ACC112 (cell line): ENCODE measurements at regions not wholly inside any gene's neighbourhood (a gene's known extent, or its start where the extent isn't known, plus 50 kb on each side); places are given as distances from the start of the nearest gene placed in this dataset.
"Not testable (repeated sequence)": the region's sequence is repeated elsewhere in the genome, so short reads cannot be mapped to it uniquely, and the experiment has no call there.

Experiments used
- H2AFZ ChIP-seq: fragments of 200-600 bp; sonication (generic); one replicate; pipeline ENCODE4 v1.6.0; 2017; ENCODE audit warnings: antibody characterized with exemption, low read length; ENCODE audit not compliant: unreplicated experiment
- H3K27ac ChIP-seq: fragments of 200-600 bp; sonication (generic); 2 replicates; pipeline ENCODE4 v1.5.1; 2014; ENCODE audit warnings: low read depth, mild to moderate bottlenecking, antibody characterized with exemption, low read length, moderate library complexity
- H3K27me3 ChIP-seq: fragments of 200-600 bp; sonication (generic); 2 replicates; pipeline ENCODE4 v1.6.1; 2014; ENCODE audit warnings: mild to moderate bottlenecking, antibody characterized with exemption, low read length, moderate library complexity, mixed read lengths; ENCODE audit not compliant: insufficient read depth
- H3K36me3 ChIP-seq: fragments of 200-600 bp; sonication (generic); 2 replicates; pipeline ENCODE4 v1.6.1; 2016; ENCODE audit warnings: mild to moderate bottlenecking, antibody characterized with exemption, low read length, moderate library complexity, mixed read lengths; ENCODE audit not compliant: insufficient read depth
- H3K4me1 ChIP-seq: fragments of 200-600 bp; sonication (generic); one replicate; pipeline ENCODE4 v1.6.1; 2016; ENCODE audit warnings: low read length, mixed read lengths; ENCODE audit not compliant: insufficient read depth, unreplicated experiment, control insufficient read depth
- H3K4me3 ChIP-seq: fragments of 200-600 bp; sonication (generic); 2 replicates; pipeline ENCODE4 v1.5.1; 2014; ENCODE audit warnings: mild to moderate bottlenecking, low read depth, low read length
- H3K79me2 ChIP-seq: fragments of 200-600 bp; sonication (generic); one replicate; pipeline ENCODE4 v1.6.0; 2016; ENCODE audit warnings: low read length; ENCODE audit not compliant: control insufficient read depth, unreplicated experiment, insufficient read depth

DNA sequence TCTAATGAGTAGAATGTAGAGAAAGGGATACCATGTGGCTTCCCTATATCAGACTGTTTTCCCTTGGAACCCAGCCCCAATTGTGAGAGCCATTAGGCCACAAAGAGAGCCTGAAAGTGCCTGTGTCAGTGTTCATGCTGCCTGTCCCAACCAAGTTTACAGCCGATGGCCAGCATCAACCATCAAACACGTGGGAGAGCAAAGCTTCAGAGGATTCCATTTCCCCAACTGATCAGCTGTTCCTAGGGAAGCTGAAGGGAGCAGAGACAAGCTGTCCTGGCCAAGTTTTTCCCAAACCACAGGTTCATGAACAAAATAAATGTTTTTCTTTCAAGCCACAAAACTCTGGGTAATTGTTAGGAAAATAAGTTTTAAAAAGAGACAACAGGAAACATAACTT lies 589.0 kb upstream of the DEFB115 start:
- not testable (repeated sequence) for H3K79me2 ChIP-seq, H3K27ac ChIP-seq, H3K27me3 ChIP-seq, H3K36me3 ChIP-seq, H3K4me3 ChIP-seq, H3K4me1 ChIP-seq, H2AFZ ChIP-seq

DNA sequence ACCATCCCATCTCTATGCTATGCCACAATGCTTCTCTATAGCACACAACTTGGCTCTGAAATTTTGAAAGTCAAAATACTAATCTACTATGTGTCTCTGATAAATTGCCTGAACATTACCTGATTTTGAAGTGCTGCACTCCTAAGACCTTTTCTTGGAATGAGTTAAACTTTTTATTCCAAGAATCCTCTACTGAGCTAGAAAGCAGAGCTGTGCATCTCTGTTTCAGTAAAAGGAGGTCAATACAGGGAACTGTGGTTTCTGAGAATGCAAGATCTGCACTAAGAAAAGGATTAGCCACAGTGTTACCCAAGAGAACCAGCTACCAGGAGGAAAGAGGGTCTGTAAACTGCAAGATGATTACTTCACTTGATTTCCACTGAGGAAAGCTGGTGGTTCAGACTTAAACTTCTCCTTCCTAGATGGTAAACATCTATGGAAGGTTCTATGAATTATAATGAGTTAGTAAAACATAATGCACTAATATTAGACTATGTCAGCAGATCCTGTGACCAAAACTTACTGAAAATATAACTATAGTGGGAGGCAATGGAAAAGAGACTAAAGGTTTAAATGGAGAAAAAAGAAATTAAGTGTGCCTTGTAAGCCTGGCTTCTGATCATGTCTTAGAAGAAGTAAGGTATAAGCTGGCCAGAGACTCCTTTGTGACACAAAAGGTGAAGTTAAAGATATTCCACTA lies 588.0 kb upstream of the DEFB115 start:
- not testable (repeated sequence) for H3K79me2 ChIP-seq, H3K4me1 ChIP-seq

DNA sequence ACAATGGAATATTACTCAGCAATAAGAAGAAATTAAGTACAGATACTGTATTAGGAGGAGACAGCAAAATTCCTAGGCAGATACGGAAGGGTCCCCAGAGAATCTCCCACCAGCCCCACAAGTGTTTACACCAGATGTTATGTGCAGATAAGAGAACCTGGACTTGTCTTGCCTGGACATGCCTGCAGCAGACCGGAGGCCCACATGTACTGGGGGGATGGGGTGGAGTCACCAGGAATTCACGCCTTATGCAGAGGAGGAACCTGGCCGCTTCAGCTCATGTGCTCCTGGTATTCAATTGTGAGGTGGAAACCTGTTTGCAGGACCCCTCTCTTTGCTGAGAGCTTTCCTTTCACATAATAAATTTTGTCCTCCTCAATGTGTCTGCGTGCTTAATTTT lies 586.3 kb upstream of the DEFB115 start:
- not testable (repeated sequence) for H3K27me3 ChIP-seq, H3K27ac ChIP-seq, H2AFZ ChIP-seq, H3K36me3 ChIP-seq, H3K79me2 ChIP-seq, H3K4me1 ChIP-seq, H3K4me3 ChIP-seq

More for the DNA sequence above, 588.0 kb upstream of the DEFB115 start:
- not testable (repeated sequence) for H3K4me3 ChIP-seq, H2AFZ ChIP-seq, H3K36me3 ChIP-seq, H3K27me3 ChIP-seq, H3K27ac ChIP-seq

- not testable (repeated sequence) for H3K79me2 ChIP-seq, H3K36me3 ChIP-seq, H3K4me1 ChIP-seq, H3K27me3 ChIP-seq, H3K27ac ChIP-seq, H2AFZ ChIP-seq, H3K4me3 ChIP-seq
These were observed 581.4 kb upstream of the DEFB115 start for GRCh38 chr20:30675988-30676564.

DNA sequence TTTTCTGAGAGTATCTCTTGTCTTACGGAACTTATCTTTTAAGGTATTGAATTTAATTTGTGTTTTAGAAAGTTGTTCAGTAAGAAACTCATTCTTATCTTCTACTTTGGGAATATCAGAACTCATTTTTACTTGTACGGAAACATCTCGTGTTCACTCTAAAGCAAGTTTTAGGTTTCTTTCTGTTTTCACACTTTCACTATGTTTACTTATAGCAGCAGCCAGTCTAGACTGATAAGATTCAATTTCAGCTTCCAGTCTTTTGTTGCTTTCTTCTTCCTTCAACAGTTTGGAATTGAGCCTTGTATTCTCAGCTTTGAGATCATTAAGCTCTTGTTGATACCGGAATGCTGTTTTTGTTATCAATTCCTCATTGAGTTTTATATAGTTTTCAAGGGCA lies 575.2 kb upstream of the DEFB115 start:
- H2AFZ ChIP-seq, H3K4me3 ChIP-seq, H3K27me3 ChIP-seq, H3K36me3 ChIP-seq, H3K4me1 ChIP-seq, H3K79me2 ChIP-seq, H3K27ac ChIP-seq: not testable (repeated sequence)

- H2AFZ ChIP-seq, H3K27me3 ChIP-seq, H3K4me1 ChIP-seq, H3K36me3 ChIP-seq, H3K4me3 ChIP-seq, H3K79me2 ChIP-seq, H3K27ac ChIP-seq: not testable (repeated sequence)
These were observed 544.6 kb upstream of the DEFB115 start for GRCh38 chr20:30712861-30713260.

DNA sequence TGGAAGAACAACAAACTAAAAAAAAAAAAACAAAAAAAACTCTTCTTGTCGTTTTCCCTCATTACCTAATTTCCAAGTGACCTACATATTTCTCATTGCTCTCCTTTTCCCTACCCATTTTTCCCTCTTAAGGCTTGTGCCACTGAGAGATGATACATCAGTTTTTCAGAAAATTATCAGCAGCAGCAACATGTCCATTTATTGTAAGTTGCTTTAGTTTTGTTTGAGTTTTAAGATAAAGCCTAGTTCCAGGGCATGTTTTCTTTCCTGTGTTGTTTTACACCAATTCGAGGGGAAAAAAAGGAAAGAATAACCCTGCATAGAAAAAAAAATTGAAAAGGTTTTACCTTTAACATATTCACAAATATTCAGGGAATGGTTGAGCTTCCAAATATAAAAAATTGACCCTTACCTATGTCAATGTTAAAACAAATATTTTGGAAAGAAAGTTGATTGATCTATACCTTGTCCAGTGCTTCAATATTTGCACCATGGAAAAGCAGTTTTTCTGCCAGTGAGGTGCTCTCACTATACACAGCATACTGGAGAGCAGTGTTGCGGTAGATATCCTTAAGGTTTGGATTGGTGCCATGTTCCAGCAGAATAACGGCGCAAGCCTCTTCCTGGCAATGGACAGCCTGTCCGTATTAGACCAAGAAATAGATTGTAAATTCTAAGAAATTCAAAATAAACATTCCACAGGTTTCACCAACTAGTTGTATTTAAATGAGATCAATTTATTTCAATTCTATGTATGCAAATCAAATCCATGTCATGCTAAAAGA lies 537.9 kb upstream of the DEFB115 start:
- not testable (repeated sequence) for H2AFZ ChIP-seq, H3K27me3 ChIP-seq, H3K27ac ChIP-seq, H3K79me2 ChIP-seq, H3K4me3 ChIP-seq, H3K36me3 ChIP-seq, H3K4me1 ChIP-seq

DNA sequence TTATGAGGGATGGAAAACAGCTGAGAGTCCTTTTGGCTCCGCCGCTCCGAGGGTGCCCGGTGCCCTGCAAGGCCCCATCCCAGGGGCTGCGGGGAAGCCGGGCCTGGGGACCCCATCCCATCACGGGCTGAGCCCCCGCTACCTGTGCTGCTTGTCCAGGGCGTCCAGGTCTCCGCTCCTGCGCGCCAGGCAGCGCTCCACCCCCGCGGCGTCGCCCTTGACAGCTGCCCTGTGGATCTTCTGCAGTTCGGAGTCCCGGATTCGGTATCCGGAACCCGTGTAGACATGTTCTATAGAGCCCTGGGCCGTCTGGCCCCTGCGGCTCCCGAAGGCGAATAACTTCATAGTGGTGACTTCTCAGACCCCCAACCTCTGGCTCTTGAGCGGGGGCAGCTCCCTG lies 534.0 kb upstream of the DEFB115 start:
- H3K27me3 ChIP-seq, H3K27ac ChIP-seq, H2AFZ ChIP-seq, H3K4me1 ChIP-seq, H3K79me2 ChIP-seq, H3K36me3 ChIP-seq, H3K4me3 ChIP-seq: not testable (repeated sequence)

- H3K79me2 ChIP-seq, H3K27ac ChIP-seq, H3K27me3 ChIP-seq, H2AFZ ChIP-seq, H3K4me1 ChIP-seq, H3K4me3 ChIP-seq, H3K36me3 ChIP-seq: not testable (repeated sequence)
These were observed 533.4 kb upstream of the DEFB115 start for GRCh38 chr20:30723934-30724687.

- not testable (repeated sequence) for H2AFZ ChIP-seq
These were observed 532.8 kb upstream of the DEFB115 start for GRCh38 chr20:30724688-30725074.

More at GRCh38 chr20:30724688-30725074, 532.8 kb upstream of the DEFB115 start:
- not testable (repeated sequence) for H3K27me3 ChIP-seq, H3K4me1 ChIP-seq, H3K4me3 ChIP-seq, H3K27ac ChIP-seq, H3K79me2 ChIP-seq, H3K36me3 ChIP-seq
